HG03159 (cell line): ENCODE measurements at regions not wholly inside any gene's neighbourhood (a gene's known extent, or its start where the extent isn't known, plus 50 kb on each side); places are given as distances from the start of the nearest gene placed in this dataset.
"Not testable (repeated sequence)": the region's sequence is repeated elsewhere in the genome, so short reads cannot be mapped to it uniquely, and the experiment has no call there.

Source experiments
- ATAC-seq: cut with Tn5 transposase; IDR thresholded peaks from one replicate; pipeline ENCODE4 v1.9.1; 2021; ENCODE audit warnings: mild to moderate bottlenecking, moderate library complexity; ENCODE audit not compliant: unreplicated experiment

DNA sequence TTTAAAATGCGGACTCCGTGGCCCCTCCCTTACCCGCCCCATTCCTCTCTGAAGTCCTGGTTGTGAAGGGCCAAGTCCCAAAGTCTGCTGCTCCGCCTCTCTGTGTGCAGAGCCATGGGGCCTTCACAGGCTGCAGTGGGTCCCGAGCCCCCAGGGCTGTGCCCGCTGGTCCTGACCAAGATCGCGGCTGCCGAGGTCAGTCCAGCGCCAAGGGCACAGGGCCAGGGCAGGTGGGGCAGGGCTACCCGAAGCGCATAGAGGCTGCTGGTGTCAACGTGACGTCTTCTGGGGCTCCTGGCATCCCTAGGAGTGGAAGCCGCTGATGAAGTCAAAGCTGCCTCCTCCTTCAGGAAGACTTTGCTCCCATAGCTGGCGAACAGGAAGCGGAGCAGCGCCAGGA, 858.8 kb downstream of the TUBA3C start:
- not testable (repeated sequence) for ATAC-seq

DNA sequence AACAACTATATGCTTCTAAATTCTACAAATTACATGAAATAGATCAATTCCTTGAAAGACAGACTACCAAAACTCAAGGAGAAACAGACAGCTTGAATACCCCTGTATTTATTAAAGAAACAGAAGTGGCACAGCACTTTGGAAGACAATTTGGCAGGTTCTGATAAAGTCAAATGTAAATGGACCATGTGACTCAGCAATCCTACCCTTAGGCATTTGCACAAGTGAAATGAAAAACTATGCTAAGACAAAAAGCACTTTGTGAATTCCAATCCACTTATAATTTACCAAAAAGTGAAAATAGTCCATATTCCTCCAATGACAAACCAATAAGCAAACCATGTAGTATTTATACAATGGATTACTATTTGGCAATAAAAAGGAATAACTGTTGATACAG, 862.0 kb downstream of the TUBA3C start:
- ATAC-seq = not testable (repeated sequence)

DNA sequence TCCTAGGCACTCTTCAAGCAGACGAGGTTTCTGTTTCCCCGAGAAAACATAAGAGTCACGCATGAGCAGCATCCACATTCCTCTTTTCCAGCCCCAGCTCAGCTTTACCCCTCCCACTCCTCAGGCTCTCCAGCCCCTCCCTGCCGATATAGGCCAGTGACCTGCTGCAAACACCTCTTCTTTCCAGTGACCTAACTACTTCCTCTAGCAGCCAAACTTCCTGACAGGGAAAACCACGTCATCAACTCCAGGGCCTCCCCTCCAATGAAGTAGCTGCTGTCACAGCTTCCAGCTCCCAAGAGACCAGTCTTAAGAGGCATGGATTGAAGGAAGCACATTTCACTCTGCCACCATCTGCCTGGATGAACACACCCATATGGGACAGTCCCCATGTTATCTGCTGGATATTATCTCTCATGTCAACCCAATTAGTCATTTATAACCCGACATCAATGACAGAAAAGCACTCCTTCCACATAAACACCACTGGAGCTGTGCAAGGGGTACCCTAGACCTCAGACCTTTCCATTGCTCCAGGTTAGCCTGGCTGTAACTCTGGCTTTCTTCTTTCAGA, 878.3 kb downstream of the TUBA3C start:
- ATAC-seq = not testable (repeated sequence)

DNA sequence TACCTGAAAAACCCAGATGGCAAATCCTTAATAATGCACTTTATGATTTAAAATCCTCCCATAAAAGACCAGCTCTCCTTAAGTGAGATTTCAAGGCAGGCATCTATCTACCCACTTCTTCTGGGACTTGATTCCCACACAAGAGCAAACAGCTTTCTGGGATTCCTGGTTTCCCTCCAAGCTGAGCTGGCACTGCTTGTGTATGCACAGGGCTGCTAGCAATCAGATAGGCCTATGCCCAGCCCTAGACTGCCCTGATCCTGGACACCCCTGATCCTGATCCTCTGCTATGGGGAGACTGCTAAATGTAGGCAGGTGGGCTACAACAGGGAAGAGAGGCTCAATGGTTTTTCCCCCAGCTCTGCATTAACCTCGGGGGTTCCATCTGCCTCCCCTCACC, 880.7 kb downstream of the TUBA3C start:
- not testable (repeated sequence) for ATAC-seq

DNA sequence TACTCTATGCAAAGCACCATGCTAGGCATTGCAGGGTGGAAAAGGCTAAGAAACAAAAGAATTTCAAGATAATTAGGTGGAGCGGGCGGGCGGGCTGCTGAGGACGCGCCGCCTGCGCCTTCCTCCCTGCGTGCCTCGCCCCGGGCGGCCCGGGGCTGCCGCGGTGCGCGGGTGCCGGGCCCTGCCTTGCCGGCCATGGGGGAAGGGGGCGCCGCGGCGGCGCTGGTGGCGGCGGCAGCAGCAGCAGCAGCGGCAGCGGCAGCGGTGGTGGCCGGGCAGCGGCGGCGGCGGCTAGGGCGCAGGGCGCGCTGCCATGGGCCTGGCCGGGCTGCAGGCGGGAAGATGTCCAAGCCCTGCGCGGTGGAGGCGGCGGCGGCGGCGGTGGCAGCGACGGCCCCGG, 884.3 kb downstream of the TUBA3C start:
- ATAC-seq = not testable (repeated sequence)

DNA sequence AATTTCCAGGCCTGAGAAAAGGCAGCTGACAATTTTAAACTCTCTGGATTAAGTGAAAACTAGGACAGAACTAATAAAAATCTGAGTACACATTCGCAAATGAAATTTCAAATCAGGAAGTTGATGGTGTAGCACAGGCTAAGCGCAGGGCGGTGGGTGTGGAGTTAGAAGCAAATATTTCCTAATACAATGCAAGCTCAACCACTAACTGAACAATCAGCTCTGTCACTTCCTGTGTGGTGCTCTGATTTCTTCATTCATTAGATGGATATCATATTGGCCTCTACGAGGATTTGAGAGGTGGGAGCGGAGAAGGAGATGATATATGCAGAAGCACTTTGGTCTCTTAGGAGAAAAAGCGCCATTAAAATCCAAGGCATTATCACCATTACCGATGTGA, 885.0 kb downstream of the TUBA3C start:
- not testable (repeated sequence) for ATAC-seq

DNA sequence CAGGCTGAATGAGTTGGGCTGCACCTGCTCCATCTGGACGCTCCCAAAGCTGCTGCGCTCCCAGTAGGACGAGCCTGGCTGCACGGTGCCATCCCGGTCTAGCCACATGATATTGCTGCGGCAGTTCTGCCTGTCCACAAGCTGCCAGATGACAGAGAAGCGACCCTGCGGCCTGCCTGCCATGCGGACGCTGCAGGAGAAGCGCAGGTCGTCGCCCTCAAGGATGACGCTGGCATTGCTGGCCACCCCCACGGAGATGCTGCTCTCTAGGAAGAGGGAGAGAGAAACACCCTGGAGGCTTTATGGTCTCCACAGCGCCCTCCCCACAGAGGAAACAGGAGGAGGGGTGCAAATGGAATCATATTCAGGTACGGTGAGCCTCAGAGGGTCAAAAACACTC, 887.3 kb downstream of the TUBA3C start:
- ATAC-seq = not testable (repeated sequence)

DNA sequence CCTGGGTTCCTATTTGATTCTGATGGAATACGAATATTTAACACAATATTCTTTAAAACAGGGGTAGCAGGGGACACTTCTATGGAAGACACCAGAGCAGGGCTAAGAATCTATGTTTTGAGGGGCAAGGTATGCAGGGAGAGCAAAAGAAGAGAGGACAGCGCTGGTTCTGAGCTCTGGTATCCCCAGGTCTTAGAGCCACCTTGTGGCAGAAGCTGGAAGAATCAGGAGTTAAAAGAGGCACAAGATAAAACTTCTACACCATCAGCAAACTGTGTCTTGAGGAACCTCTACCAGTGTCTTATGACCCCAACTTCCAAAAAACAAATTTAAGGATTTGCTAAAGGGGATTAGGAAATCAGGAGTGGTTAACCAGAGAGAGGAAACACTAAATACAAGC, 894.8 kb downstream of the TUBA3C start:
- ATAC-seq = not testable (repeated sequence)

DNA sequence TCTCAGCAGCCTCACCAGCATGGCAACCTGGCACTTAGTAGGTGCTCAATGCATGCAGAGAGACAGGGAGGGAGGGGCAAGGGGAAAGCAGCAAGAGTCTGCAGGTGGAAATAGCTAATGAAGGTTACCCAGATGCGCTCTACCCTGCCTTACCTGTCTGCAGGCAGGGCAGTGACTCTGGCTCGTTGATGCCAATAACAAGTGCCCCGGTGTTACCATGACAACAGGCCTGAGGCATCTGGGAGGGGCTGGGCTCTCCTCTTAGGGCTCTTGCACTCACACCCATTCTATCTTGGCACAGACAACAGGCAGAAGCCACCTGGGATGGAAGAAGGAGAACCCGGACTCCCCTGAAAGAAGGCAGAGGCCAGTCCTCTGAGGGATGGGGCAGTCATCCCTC, 896.0 kb downstream of the TUBA3C start:
- not testable (repeated sequence) for ATAC-seq

DNA sequence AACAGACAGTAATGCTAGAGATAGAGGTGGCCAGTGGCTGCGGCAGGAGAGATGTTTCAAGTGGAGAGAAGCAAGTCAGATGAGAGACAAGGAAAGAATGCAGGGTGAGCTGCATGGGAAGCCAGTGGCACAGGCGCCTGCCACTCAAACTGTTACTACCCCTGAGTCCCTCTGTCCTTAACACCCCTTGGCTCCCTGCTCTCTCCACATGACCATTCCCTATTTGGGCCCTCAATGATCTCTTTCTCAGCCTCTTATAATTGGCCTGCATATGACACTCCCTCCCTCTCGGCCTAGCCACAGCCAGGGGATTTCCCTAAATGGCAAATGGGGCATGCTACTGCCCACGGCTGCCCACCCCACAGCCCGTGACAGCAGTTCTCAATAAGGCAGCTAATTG, 897.6 kb downstream of the TUBA3C start:
- ATAC-seq = not testable (repeated sequence)

DNA sequence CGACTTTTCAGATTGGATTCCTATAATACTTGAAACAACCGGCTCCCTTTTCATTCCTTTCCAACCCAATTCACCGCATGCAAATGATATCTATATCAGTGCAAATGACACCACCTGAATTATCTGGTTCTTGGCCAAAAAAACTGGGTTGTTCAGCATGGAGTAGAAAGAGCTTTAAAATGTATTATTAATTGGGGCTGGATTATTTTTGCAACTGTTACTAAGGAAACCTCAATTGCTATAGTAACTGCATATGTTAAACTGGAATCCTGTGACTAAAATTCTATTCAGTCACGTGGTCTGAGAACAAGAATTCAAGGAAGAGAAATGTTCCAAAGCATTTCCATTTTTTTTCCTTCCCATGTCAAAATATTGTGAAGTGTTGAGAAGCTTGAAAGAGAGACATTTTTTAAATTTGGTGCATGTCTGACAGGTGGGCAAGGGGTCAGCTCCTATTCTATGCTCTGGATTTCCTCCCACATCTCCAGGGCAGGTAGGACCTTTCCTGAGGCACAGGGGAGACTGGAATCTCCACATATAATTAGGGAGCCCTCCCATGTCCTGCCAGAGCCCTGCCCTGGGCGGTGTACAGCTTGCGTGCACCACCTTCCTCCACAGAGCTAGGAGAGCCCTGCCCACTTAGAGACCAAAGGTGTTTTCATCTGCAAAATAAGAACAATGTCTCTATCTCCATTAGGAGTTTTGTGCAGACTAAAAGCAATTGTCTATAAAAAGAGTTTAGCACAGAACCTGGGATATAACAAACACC, 899.6 kb downstream of the TUBA3C start:
- ATAC-seq = not testable (repeated sequence)

DNA sequence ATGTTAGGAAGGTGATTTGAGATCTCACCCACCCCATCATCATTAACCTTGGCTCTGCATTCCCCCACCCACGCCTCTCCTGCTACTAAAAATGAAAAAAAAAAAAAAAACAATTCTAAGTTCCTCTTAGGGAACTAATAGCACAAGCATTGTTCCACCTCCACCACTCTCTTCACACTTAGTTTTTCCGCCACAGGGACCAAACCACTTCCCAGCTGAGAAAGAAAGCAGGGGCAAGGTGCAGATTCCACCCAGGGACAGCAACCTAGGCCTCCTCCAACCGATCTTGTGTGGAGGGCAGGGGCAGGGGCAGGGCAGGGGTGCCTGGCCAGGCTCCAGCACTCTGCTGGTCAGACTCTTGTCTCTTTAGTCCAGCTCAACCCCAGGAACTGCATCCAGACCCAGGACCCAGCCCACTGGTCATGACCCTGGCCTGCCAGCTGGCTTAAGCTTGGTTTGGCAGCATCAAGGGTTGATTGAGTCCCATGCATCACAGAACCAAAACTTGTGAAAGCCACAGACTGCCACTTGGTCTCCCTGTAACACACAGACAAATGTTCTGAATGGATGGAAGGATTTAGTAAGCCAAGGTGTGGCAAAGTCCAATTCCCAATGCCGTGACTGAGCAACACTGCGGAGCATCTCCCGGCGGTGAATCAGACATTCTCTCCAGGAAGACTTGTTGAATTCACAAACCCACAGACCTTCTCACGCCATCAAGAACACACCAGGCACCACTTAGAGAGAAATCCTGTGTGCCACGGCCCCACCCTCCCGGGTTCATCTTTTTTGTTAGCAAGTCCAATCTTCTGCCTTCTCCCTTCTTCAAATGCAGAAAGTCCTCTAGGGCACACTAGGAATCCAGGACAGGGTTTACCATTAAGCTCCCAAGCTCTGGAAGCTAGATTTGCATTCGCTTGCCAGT, 900.5 kb downstream of the TUBA3C start:
- not testable (repeated sequence) for ATAC-seq

DNA sequence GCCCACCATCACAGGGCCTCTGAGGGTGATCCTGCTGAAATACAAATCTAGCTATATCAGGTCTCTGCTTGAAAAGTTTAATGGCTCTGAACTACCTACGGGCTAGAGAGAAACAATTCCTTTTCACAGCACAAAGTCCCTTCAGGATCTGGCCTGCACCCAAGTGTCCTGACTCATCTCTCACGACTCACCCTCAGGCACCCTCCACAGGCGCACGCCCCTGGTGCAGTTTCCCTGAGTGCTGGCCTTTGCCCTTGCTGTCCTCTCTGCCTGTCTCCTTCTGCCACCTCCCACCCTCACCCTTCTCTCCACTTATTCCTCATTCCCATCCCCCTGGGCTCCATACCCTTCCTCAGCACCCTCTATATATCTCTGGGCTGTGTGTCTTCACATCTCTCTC, 901.7 kb downstream of the TUBA3C start:
- ATAC-seq = not testable (repeated sequence)

DNA sequence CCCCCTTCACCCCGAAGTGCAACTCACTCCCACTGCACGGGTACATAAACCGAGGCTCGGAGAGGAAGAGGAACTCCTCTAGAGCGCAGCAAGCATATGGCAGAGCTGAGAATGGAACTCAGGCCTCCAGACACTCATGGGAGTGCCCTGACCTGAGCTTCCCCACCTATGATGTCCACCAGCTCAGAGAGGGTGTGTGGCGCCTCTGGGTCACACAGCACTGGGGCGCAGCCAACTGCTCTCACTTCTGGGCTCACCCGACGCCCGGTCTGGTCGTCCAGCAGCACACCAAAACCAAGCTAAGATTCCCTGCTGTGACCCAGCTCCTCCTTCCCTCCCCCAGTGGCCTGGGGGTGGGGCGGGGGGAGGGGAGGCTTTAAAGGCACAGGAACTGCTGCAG, 904.3 kb downstream of the TUBA3C start:
- ATAC-seq = not testable (repeated sequence)

DNA sequence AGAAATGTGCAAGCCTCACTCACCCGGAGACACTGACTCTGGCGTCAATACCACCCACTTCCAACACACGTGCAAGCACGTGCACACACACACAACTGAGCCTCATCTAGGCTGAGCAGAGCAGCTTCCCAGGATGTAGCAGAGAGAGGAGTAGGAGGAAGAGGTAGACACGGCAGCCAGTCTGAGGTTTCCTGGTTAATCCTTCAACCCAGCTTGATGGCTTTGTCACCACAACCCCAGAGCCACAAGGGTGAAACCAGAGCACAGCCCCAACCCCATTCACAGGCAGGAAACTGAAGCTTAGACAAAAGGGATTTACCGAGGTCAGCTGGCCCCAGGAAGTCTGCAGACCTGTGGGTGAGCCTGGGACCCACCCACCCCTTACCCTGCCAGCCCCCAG, 905.3 kb downstream of the TUBA3C start:
- not testable (repeated sequence) for ATAC-seq

DNA sequence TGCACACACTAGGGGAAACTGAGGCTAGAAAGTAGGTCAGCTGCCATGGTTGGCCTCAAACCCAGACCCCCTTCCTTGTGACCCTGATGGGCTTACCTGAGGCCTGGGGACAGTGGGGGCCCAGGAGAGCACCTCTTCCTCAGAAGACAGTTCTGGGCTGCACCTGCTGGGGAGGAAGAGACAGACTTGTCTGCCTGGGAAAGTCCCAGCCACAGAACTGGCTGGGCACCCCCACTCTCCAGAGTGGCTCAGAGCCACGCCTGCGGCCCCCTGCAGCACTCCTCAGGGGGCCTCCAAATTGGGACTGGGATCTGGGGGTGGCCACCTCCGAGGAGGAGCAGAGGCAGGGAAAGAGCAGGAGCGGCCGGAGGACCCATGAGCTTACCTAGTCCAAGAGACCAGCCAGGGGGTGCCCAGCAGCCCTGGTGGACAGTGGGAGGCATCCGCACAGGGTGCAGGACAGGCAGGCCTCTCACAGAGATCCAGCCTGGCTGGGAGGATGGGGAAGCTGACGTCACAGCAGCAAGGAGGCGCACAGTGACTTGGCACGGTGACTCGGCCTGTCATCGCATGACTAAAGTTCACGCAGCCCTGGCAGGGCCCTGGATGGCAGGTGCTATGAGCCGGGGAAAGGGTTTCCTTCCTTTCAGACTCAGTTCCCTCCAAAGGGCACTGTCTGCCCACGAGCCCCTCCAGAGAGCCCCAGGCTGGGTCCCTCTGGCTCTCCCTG, 907.7 kb downstream of the TUBA3C start:
- not testable (repeated sequence) for ATAC-seq

DNA sequence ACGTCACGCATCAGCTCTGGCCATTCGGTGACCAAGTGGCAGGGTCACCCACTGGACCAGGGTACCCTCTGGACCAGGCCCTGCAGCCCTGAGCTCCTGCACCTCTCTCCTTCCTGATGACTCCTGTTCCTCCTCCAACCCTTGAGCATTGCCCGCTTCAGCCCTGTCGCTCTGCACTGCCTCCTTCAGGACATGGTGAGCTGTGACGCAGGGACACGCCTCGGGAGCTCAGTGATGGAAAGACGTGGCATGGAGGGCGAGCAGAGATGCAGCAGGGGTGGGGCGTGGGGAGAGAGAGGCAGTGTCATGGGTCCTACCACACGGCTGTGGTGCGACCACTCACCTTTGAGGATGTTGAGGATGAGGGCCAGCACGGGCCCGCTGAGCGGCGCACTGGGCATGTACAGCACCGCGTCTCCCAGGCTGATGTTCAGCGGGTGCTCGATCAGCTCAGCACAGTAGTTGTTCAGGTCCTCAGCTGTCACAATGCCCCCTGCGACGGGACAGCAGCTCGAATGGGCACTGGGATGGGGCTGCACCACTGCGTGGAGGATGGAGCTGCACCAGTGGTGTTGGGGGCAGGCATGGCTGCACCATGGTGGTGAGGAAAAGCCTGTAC, 922.7 kb downstream of the TUBA3C start:
- not testable (repeated sequence) for ATAC-seq

DNA sequence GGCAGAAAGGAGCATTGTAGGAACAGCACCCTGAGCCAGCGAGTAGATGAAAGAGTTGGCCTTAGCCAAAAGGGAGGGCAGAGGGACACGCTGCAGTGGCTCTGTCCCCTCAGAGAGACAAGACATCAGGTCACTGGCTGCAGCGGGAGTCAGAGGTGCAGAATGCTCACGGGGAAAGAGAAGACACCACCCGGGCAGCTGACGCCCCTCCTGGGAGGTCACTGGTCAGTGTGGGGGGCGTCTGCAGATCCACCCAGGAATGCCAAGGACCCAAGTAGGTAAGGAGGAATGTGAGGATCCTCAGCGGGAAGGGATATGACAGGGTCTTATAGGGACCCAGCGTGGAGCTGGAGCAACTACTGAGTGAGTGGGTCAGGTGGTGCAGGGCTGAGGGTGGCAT, 923.9 kb downstream of the TUBA3C start:
- not testable (repeated sequence) for ATAC-seq

DNA sequence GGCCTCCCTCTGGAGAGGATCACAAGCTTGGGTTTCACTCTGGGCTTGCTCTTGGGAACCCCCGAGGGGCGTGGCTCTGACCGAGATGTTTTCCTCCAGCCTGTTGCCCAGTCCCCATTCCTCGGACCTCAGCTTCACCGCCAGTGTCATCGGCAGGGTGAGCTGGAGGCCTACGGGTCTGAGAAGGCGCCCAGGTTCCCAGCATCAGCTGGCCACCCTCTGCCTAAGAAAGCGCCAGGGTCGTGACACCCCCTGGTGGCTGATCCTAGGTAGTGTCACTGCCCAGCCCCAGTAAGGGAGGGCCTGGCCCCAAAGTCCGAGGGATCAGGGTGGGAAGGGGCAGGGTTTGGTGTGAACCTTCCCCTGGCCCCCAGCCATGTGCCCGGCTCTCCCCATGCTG, 928.8 kb downstream of the TUBA3C start:
- ATAC-seq = not testable (repeated sequence)

DNA sequence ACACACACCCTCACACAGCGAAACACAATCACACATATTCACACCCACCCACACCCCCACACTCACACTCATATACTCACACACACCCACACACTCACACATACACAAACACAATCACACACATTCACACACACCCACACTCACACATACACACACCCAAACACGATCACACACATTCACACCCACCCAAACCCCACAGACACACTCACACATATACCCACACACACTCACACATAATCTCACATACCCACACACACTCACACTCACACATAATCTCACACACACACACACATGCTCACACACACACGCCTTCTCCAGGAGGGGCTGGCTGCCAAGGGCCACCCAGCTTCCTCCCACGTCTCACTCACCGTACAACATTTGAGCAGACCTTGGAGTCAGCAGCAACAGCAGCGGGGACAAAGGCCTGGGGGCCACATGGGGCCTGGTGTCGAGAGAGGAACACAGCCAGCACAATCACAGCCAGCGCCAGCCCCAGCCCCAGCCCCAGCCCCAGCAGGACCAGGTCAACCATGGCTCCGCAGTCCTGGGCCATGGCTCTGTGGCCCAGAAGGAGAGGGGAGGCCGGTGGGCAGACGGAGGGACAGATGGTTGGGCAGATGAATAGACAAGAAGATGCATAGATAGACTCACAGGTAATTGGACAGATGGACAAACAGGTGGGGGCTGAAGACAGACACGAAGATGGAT, 932.9 kb downstream of the TUBA3C start:
- ATAC-seq = not testable (repeated sequence)
